HG03558 (cell line): ENCODE measurements at regions not wholly inside any gene's neighbourhood (a gene's known extent, or its start where the extent isn't known, plus 50 kb on each side); places are given as distances from the start of the nearest gene placed in this dataset.

Source experiments
- ATAC-seq: cut with Tn5 transposase; IDR thresholded peaks from one replicate; pipeline ENCODE4 v1.9.1; 2021; ENCODE audit warnings: moderate number of reproducible peaks; ENCODE audit not compliant: unreplicated experiment; ENCODE audit errors: extremely low read depth

- ATAC-seq: no peak
Observed at GRCh38 chr1:244248426-244248825, 197.3 kb downstream of the ZBTB18 start.

GRCh38 chr1:244252211-244252610, 199.5 kb downstream of the ADSS2 start:
- ATAC-seq: no peak

GRCh38 chr1:244254467-244254866, 197.2 kb downstream of the ADSS2 start:
- no peak for ATAC-seq

- no peak for ATAC-seq
Observed at GRCh38 chr1:244255426-244255965, 196.2 kb downstream of the ADSS2 start.

GRCh38 chr1:244256086-244256676, 195.5 kb downstream of the ADSS2 start:
- ATAC-seq: no peak

- no peak for ATAC-seq
Observed at GRCh38 chr1:244264163-244264562, 187.5 kb downstream of the ADSS2 start.

GRCh38 chr1:244265507-244265906, 186.2 kb downstream of the ADSS2 start:
- no peak for ATAC-seq

GRCh38 chr1:244269169-244269568, 182.5 kb downstream of the ADSS2 start:
- ATAC-seq: no peak

- ATAC-seq: no peak
Observed at GRCh38 chr1:244271004-244271403, 180.7 kb downstream of the ADSS2 start.

GRCh38 chr1:244271691-244272308, 179.9 kb downstream of the ADSS2 start:
- ATAC-seq: no peak

GRCh38 chr1:244272471-244273261, 179.0 kb downstream of the ADSS2 start:
- ATAC-seq: peak; percentile 85

- no peak for ATAC-seq
Observed at GRCh38 chr1:244273262-244273844, 178.4 kb downstream of the ADSS2 start.

GRCh38 chr1:244273845-244274619, 177.7 kb downstream of the ADSS2 start:
- no peak for ATAC-seq

- no peak for ATAC-seq
Observed at GRCh38 chr1:244276646-244277045, 175.1 kb downstream of the ADSS2 start.

GRCh38 chr1:244280201-244280600, 171.5 kb downstream of the ADSS2 start:
- no peak for ATAC-seq

GRCh38 chr1:244280859-244281258, 170.8 kb downstream of the ADSS2 start:
- ATAC-seq: no peak

GRCh38 chr1:244283772-244284171, 167.9 kb downstream of the ADSS2 start:
- ATAC-seq: no peak

- ATAC-seq: no peak
Observed at GRCh38 chr1:244284641-244285156, 167.0 kb downstream of the ADSS2 start.

- no peak for ATAC-seq
Observed at GRCh38 chr1:244286341-244286740, 165.4 kb downstream of the ADSS2 start.

GRCh38 chr1:244287726-244288125, 164.0 kb downstream of the ADSS2 start:
- ATAC-seq: no peak
